ENCODE measurements at regions not wholly inside any gene's neighbourhood (a gene's known extent, or its start where the extent isn't known, plus 50 kb on each side); places are given as distances from the start of the nearest gene placed in this dataset.

DNA sequence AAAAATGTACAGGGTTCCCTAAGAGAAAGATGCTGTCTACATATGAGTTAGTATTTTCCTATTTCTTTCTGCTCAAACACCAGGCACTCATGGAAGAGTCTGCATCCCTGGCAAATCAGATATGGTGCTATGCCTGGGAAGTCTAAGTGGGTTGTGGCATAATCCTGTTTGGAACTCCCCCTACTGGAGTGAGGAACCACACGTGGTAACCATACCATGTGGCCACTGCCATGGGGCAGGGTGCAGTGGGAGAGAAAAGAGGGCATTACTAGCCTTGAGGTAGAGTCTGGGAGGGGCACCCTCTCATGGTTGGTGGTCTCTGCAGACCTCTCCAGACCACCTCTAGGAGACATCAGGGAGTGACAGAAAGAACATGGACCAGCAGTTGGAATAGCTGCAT, 257.9 kb upstream of the ATP5MC3 start:
- CTCF ChIA-PET (ENCODE audit: partially characterized antibody) = interaction anchor here (0.6 to 2.1 kb wide), 6 partner anchors 11 to 1353 kb away, joined by 3 to 5 read pairs (median 4); no protein-coding TSS in a partner anchor

More for the DNA sequence above, 257.9 kb upstream of the ATP5MC3 start:
- Histone ChIP-seq H2AFZ (ENCODE audit: low read length) (no peak overlapping the region), H4K20me1 (replicated peaks in 1 of 2; ENCODE audit: control insufficient read depth in 1 of 2, insufficient read depth in 2 of 2, low read length in 2 of 2) (no peaks in the 10 kb centered on the region), H3K79me2 (ENCODE audit: control insufficient read depth in 1 of 2, insufficient read depth in 2 of 2, low read length in 2 of 2) (no peaks in the 10 kb centered on the region), H3K27ac (ENCODE audit: low read depth, low read length) (no peak overlapping the region), H3K4ac (replicated peaks; ENCODE audit: insufficient read length, low read depth, low read length) (no peak overlapping the region), H3K4me3 (ENCODE audit: extremely low read depth in 1 of 4, insufficient read depth in 2 of 4, low read depth in 3 of 4, low read length in 4 of 4) (no peak overlapping the region), H3K23ac (ENCODE audit: insufficient read length) (no peak overlapping the region), H3K4me2 (ENCODE audit: insufficient read depth in 1 of 2, low read depth in 2 of 2, low read length in 2 of 2) (no peak overlapping the region), H3K14ac (ENCODE audit: insufficient read length) (no peak overlapping the region), H3K9ac (replicated peaks in 1 of 4; ENCODE audit: extremely low read depth in 1 of 4, low read depth in 3 of 4, low read length in 3 of 4) (no peak overlapping the region), H2BK120ac (replicated peaks; ENCODE audit: low read depth, low read length) (no peak overlapping the region), H2BK12ac (ENCODE audit: low read depth, low read length) (no peak overlapping the region), H3K27me3 (replicated peaks in 1 of 4; ENCODE audit: control insufficient read depth in 3 of 4, extremely low read depth in 1 of 4, insufficient read depth in 3 of 4, low read length in 3 of 4) (no peaks in the 10 kb centered on the region), H2BK15ac (ENCODE audit: low read length) (no peak overlapping the region), H2BK20ac (ENCODE audit: low read length) (no peak overlapping the region), H3K23me2 (ENCODE audit: low read depth, low read length) (no peaks in the 10 kb centered on the region), H2AK5ac (ENCODE audit: low read depth, low read length) (no peak overlapping the region), H3K9me3 (ENCODE audit: insufficient read depth in 2 of 2, low read depth in 1 of 2, low read length in 1 of 2) (no peaks in the 10 kb centered on the region), H3K18ac (ENCODE audit: extremely low read depth, low read length) (no peak overlapping the region), H3K36me3 (ENCODE audit: control insufficient read depth in 2 of 4, insufficient read depth in 4 of 4, low read length in 3 of 4) (no peaks in the 10 kb centered on the region), H4K8ac (ENCODE audit: extremely low read depth, insufficient read depth, low read length) (no peak overlapping the region), H4K5ac (ENCODE audit: insufficient read length, low read depth, low read length) (no peak overlapping the region), H2BK5ac (ENCODE audit: low read depth, low read length) (no peak overlapping the region), H3K4me1 (replicated peaks in 1 of 4; ENCODE audit: control insufficient read depth in 3 of 4, insufficient read depth in 4 of 4, low read length in 3 of 4) (no peaks in the 10 kb centered on the region), H4K91ac (replicated peaks; ENCODE audit: insufficient read length, low read length) (no peak overlapping the region), H3K56ac (replicated peaks; ENCODE audit: insufficient read length, low read depth, low read length) (no peak overlapping the region), H3K79me1 (ENCODE audit: low read depth, low read length) (no peaks in the 10 kb centered on the region)
- POLR2A ChIA-PET (ENCODE audit: partially characterized antibody) = no interaction called here
- WGBS, 2 experiments (ENCODE audit: extremely low coverage in 1 of 2, insufficient coverage in 1 of 2, insufficient read length in 1 of 2, insufficient replicate concordance in 2 of 2, low coverage in 1 of 2, low lambda C conversion rate in 2 of 2, missing lambda C conversion rate in 1 of 2) = 21% methylated on average over 1 of the region's 1 CpG; no CpG with 5 or more reads in 1 of the 2 experiments
- TF ChIP-seq MAX (IDR thresholded peaks at IDR 0.05) (peak; percentile 86), CTCF (IDR thresholded peaks at IDR 0.05; ENCODE audit: control extremely low read depth in 1 of 3, insufficient read depth in 1 of 3, low read depth in 1 of 3, low read length in 3 of 3) (peak; percentile 14 to 27 (median 17)), RBBP5 (IDR thresholded peaks at IDR 0.05; ENCODE audit: borderline replicate concordance, low read depth, low read length) (no peak), NANOG (IDR thresholded peaks at IDR 0.05; ENCODE audit: insufficient read depth, low read depth, low read length, poor library complexity, severe bottlenecking) (no peak), RAD21 (IDR thresholded peaks at IDR 0.05 in 1 of 2, conservative IDR thresholded peaks at IDR 0.05 in 1 of 2; ENCODE audit: low read depth in 2 of 2, low read length in 2 of 2) (peak in 1 of 2 experiments; percentile 21; a peak in 1 of 4 replicates)
- no peak for DNase-seq (ENCODE audit: low read depth in 1 of 2, low spot score in 2 of 2)
- no peak for FAIRE-seq

Data from H1 (cell line).